GM12878 (cell line): ENCODE measurements at regions not wholly inside any gene's neighbourhood (a gene's known extent, or its start where the extent isn't known, plus 50 kb on each side); places are given as distances from the start of the nearest gene placed in this dataset.

Experiments used
- CREB1 ChIP-seq: IDR thresholded peaks from 2 replicates; pipeline ENCODE4 v1.6.1; 2012; ENCODE audit warnings: low read depth, mild to moderate bottlenecking, inconsistent platforms
- MYC ChIP-seq: IDR thresholded peaks from 2 replicates; pipeline ENCODE4 v1.6.1; 2011; ENCODE audit warnings: mild to moderate bottlenecking, low read length, moderate library complexity, inconsistent platforms; ENCODE audit not compliant: insufficient read depth, insufficient replicate concordance, insufficient read length, severe bottlenecking
- SMAD5 ChIP-seq: IDR thresholded peaks from 2 replicates; pipeline ENCODE4 v1.6.1; 2016; ENCODE audit warnings: antibody characterized with exemption, low read depth
- SMARCA5 ChIP-seq: fragments of 450-650 bp; IDR thresholded peaks from 2 replicates; pipeline ENCODE4 v1.6.1; 2017; ENCODE audit warnings: mild to moderate bottlenecking
- ZSCAN29 ChIP-seq: fragments of 450-650 bp; IDR thresholded peaks from 2 replicates; pipeline ENCODE4 v1.6.1; 2017; ENCODE audit warnings: mild to moderate bottlenecking, moderate library complexity
- TF ChIP-seq, protein P1 (sequence below): IDR thresholded peaks from 2 replicates; pipeline ENCODE4 v1.6.1; 2012; ENCODE audit warnings: mild to moderate bottlenecking, low read depth, low read length
- TF ChIP-seq, protein P2 (sequence below): fragments of 450-650 bp; IDR thresholded peaks from 2 replicates; pipeline ENCODE4 v1.6.1; 2017; ENCODE audit warnings: antibody characterized with exemption, mild to moderate bottlenecking, moderate library complexity

DNA sequence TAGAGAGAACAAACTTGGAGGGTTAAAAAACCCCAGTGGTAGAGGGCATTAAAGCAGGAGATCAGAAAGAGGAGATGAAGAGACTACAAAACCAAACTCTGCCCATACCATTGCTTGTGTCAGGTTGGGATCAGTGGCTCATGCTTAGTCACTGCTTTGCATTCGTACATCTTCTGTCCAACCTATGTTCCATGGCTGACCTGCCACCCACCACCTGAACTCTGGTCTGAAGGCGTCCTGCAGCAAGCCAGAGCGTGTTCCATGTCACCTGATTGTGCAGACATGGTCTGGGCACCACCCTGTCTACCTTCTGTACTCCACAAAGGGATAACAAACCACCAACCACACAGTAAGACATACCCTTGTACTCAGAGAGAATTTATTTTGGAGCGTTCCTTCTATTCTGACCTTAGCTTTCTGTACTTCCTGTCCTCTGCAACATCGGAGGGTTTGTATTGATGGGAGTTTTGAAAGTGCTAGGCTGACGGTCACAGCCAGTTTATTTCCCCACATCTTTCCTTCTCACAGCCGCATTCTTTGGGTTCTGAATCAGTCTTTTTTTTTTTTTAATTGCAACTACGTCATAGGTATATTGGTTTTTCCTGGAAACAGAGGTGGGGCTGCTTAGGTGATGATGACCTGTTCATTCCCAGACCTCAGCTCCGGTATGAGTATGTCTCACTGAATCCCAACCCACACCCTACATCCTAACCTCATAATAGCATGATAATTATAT is 88.3 kb downstream of the SOWAHC start (continued):
- no peak for TF ChIP-seq ZSCAN29
- no peak for TF ChIP-seq SMARCA5
- no peak for TF ChIP-seq SMAD5
- TF ChIP-seq, protein P1, sequence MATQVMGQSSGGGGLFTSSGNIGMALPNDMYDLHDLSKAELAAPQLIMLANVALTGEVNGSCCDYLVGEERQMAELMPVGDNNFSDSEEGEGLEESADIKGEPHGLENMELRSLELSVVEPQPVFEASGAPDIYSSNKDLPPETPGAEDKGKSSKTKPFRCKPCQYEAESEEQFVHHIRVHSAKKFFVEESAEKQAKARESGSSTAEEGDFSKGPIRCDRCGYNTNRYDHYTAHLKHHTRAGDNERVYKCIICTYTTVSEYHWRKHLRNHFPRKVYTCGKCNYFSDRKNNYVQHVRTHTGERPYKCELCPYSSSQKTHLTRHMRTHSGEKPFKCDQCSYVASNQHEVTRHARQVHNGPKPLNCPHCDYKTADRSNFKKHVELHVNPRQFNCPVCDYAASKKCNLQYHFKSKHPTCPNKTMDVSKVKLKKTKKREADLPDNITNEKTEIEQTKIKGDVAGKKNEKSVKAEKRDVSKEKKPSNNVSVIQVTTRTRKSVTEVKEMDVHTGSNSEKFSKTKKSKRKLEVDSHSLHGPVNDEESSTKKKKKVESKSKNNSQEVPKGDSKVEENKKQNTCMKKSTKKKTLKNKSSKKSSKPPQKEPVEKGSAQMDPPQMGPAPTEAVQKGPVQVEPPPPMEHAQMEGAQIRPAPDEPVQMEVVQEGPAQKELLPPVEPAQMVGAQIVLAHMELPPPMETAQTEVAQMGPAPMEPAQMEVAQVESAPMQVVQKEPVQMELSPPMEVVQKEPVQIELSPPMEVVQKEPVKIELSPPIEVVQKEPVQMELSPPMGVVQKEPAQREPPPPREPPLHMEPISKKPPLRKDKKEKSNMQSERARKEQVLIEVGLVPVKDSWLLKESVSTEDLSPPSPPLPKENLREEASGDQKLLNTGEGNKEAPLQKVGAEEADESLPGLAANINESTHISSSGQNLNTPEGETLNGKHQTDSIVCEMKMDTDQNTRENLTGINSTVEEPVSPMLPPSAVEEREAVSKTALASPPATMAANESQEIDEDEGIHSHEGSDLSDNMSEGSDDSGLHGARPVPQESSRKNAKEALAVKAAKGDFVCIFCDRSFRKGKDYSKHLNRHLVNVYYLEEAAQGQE, result no peak
- TF ChIP-seq, protein P2, sequence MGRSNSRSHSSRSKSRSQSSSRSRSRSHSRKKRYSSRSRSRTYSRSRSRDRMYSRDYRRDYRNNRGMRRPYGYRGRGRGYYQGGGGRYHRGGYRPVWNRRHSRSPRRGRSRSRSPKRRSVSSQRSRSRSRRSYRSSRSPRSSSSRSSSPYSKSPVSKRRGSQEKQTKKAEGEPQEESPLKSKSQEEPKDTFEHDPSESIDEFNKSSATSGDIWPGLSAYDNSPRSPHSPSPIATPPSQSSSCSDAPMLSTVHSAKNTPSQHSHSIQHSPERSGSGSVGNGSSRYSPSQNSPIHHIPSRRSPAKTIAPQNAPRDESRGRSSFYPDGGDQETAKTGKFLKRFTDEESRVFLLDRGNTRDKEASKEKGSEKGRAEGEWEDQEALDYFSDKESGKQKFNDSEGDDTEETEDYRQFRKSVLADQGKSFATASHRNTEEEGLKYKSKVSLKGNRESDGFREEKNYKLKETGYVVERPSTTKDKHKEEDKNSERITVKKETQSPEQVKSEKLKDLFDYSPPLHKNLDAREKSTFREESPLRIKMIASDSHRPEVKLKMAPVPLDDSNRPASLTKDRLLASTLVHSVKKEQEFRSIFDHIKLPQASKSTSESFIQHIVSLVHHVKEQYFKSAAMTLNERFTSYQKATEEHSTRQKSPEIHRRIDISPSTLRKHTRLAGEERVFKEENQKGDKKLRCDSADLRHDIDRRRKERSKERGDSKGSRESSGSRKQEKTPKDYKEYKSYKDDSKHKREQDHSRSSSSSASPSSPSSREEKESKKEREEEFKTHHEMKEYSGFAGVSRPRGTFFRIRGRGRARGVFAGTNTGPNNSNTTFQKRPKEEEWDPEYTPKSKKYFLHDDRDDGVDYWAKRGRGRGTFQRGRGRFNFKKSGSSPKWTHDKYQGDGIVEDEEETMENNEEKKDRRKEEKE, result no peak
- no peak for TF ChIP-seq MYC
- TF ChIP-seq CREB1, result no peak
- TF ChIP-seq, all 136 proteins: peak for 0
